ENCODE measurements at regions not wholly inside any gene's neighbourhood (a gene's known extent, or its start where the extent isn't known, plus 50 kb on each side); places are given as distances from the start of the nearest gene placed in this dataset.

GRCh38 chr2:59297816-59298215 is 1056.7 kb upstream of the FANCL start:
- TF ChIP-seq GATA2 (IDR thresholded peaks at IDR 0.05; ENCODE audit: low read depth, low read length): no peak
- TF ChIP-seq GATA3 (IDR thresholded peaks at IDR 0.05; ENCODE audit: low read depth, low read length): no peak
